ENCODE measurements at regions not wholly inside any gene's neighbourhood (a gene's known extent, or its start where the extent isn't known, plus 50 kb on each side); places are given as distances from the start of the nearest gene placed in this dataset.

- TF ChIP-seq POLR2A (IDR thresholded peaks at IDR 0.05; ENCODE audit: low read depth, low read length) (no peak), TAF1 (IDR thresholded peaks at IDR 0.05; ENCODE audit: low read depth, low read length) (no peak), POLR2AphosphoS5 (IDR thresholded peaks at IDR 0.05; ENCODE audit: low read depth, low read length) (no peak), SPI1 (IDR thresholded peaks at IDR 0.05; ENCODE audit: low read depth, low read length) (no peak)
Measured at GRCh38 chr14:22305607-22306006, 283.4 kb downstream of the DAD1 start.
